ENCODE measurements at regions not wholly inside any gene's neighbourhood (a gene's known extent, or its start where the extent isn't known, plus 50 kb on each side); places are given as distances from the start of the nearest gene placed in this dataset.

DNA sequence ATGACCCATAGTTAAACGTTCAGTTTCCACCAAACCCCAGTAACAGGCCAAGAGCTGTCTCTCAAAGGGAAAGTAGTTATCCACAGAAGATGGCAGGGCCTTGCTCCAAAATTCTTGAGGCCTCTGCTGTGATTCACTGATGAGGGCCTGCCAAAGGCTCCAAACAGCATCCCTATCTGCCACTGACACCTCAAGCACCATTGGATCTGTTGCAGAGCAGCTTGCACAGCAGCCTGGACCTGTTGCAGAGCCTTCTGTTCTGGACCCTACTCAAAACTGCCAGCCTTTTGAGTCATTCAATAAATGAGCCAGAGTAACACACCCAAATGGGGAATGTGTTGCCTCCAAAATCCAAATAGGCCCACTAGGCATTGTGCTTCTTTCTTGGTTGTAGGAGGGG is 741.5 kb upstream of the RGMB start:
- TF ChIP-seq, protein P1, sequence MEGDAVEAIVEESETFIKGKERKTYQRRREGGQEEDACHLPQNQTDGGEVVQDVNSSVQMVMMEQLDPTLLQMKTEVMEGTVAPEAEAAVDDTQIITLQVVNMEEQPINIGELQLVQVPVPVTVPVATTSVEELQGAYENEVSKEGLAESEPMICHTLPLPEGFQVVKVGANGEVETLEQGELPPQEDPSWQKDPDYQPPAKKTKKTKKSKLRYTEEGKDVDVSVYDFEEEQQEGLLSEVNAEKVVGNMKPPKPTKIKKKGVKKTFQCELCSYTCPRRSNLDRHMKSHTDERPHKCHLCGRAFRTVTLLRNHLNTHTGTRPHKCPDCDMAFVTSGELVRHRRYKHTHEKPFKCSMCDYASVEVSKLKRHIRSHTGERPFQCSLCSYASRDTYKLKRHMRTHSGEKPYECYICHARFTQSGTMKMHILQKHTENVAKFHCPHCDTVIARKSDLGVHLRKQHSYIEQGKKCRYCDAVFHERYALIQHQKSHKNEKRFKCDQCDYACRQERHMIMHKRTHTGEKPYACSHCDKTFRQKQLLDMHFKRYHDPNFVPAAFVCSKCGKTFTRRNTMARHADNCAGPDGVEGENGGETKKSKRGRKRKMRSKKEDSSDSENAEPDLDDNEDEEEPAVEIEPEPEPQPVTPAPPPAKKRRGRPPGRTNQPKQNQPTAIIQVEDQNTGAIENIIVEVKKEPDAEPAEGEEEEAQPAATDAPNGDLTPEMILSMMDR (conservative IDR thresholded peaks at IDR 0.05) = no peak
- no peaks in the 10 kb centered on the region for H3K9me3 Mint-ChIP-seq
- no peaks in the 10 kb centered on the region for H3K4me1 Mint-ChIP-seq (ENCODE audit: unreplicated experiment)
- no peak overlapping the region for H3K27ac Mint-ChIP-seq
- no peaks in the 10 kb centered on the region for H3K27me3 Mint-ChIP-seq
- no peaks in the 10 kb centered on the region for H3K36me3 Mint-ChIP-seq
- no peak for DNase-seq (ENCODE audit: extremely low spot score, unreplicated experiment)
- H3K4me3 Mint-ChIP-seq = no peak overlapping the region

DNA sequence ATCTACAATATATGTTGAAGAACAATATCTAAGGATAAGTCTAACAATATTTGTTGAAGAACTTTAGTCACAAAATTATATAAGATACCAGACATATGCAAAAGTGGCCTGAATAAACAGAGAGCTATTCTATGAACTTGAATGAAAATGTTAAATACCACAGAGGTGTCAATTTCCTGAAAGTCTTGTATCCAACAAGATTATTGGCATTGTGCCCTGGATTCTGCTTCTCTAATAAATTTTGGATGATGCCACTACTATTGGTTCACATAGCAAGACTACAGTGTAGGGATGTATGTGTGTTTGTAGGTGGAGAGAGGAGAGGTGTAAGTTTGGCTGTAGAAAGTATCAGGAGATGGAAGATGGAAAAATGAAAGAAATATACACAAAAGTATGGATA is 731.8 kb upstream of the RGMB start:
- H3K9me3 Mint-ChIP-seq = no peaks in the 10 kb centered on the region
- H3K27me3 Mint-ChIP-seq = no peaks in the 10 kb centered on the region
- no peak overlapping the region for H3K4me3 Mint-ChIP-seq
- TF ChIP-seq, protein P1 (conservative IDR thresholded peaks at IDR 0.05) = no peak
- no peak for DNase-seq (ENCODE audit: extremely low spot score, unreplicated experiment)
- H3K36me3 Mint-ChIP-seq = no peaks in the 10 kb centered on the region
- no peaks in the 10 kb centered on the region for H3K4me1 Mint-ChIP-seq (ENCODE audit: unreplicated experiment)
- H3K27ac Mint-ChIP-seq = no peak overlapping the region

- H3K9me3 Mint-ChIP-seq = no peaks in the 10 kb centered on the region
- no peak overlapping the region for H3K4me3 Mint-ChIP-seq
- DNase-seq (ENCODE audit: extremely low spot score, unreplicated experiment) = no peak
- H3K27ac Mint-ChIP-seq = no peak overlapping the region
- no peaks in the 10 kb centered on the region for H3K36me3 Mint-ChIP-seq
- no peaks in the 10 kb centered on the region for H3K27me3 Mint-ChIP-seq
- no peaks in the 10 kb centered on the region for H3K4me1 Mint-ChIP-seq (ENCODE audit: unreplicated experiment)
- TF ChIP-seq, protein P1 (conservative IDR thresholded peaks at IDR 0.05) = no peak
Measured at GRCh38 chr5:98042521-98042920, 730.9 kb upstream of the RGMB start.

GRCh38 chr5:98042961-98043360 is 730.5 kb upstream of the RGMB start:
- no peak overlapping the region for H3K27ac Mint-ChIP-seq
- no peaks in the 10 kb centered on the region for H3K4me1 Mint-ChIP-seq (ENCODE audit: unreplicated experiment)
- H3K4me3 Mint-ChIP-seq = no peak overlapping the region
- H3K9me3 Mint-ChIP-seq = no peaks in the 10 kb centered on the region
- H3K36me3 Mint-ChIP-seq = no peaks in the 10 kb centered on the region
- TF ChIP-seq, protein P1 (conservative IDR thresholded peaks at IDR 0.05) = no peak
- H3K27me3 Mint-ChIP-seq = no peaks in the 10 kb centered on the region
- no peak for DNase-seq (ENCODE audit: extremely low spot score, unreplicated experiment)

GRCh38 chr5:98050583-98050982 is 722.9 kb upstream of the RGMB start:
- no peak for DNase-seq (ENCODE audit: extremely low spot score, unreplicated experiment)
- Mint-ChIP-seq H3K4me3 (no peak overlapping the region), H3K4me1 (ENCODE audit: unreplicated experiment) (no peaks in the 10 kb centered on the region), H3K27ac (no peak overlapping the region), H3K27me3 (no peaks in the 10 kb centered on the region), H3K9me3 (no peaks in the 10 kb centered on the region), H3K36me3 (no peaks in the 10 kb centered on the region)
- TF ChIP-seq, protein P1 (conservative IDR thresholded peaks at IDR 0.05) = no peak

GRCh38 chr5:98053170-98053569 is 720.3 kb upstream of the RGMB start:
- Mint-ChIP-seq H3K27ac (no peak overlapping the region), H3K4me1 (ENCODE audit: unreplicated experiment) (no peaks in the 10 kb centered on the region), H3K9me3 (no peaks in the 10 kb centered on the region), H3K27me3 (no peaks in the 10 kb centered on the region), H3K36me3 (no peaks in the 10 kb centered on the region), H3K4me3 (no peak overlapping the region)
- DNase-seq (ENCODE audit: extremely low spot score, unreplicated experiment) = no peak
- TF ChIP-seq, protein P1 (conservative IDR thresholded peaks at IDR 0.05) = no peak
